ENCODE measurements at regions not wholly inside any gene's neighbourhood (a gene's known extent, or its start where the extent isn't known, plus 50 kb on each side); places are given as distances from the start of the nearest gene placed in this dataset.

DNA sequence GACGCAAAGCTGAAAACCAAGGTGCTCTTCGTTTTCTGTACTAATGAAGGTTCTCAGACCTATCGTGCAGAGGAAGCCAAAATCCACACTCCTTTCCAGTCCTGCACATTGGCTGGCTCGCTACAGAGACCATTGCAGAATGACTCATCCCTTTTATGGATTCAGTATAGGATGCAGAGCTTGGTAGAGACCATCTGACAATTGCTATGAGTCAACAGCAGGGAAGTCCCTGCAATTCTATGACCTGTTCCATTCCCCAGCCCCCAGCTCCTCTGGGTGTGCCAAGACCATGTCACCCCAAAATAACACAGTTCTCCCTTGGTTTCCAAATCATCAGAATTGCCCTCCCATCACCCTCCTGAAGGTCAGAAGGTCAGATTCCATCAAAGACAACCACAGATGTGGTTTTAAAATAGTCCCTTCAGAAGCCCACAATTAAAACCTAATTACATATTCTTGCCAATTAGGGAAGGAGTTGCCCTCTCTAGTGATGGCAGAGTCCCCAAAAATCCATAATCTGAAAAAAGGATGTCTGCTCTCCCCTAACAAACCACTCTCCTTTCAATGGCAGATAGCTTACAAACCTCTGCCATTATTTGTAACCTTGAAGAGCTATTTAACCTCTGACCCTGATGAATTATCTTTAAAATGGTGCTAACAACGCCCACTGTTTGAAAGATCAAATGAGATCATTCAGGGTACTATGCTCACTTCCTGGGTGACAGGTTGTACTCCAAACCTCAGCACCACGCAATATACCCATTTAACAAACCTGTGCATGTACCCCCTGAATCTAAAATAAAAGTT lies 108.2 kb upstream of the RBBP6 start:
- Histone ChIP-seq H3K4me1 (ENCODE audit: control insufficient read depth in 1 of 2, extremely low read depth in 1 of 2, insufficient read depth in 2 of 2, low read length in 2 of 2) (no peaks in the 10 kb centered on the region), H3K27me3 (replicated peaks in 1 of 2; ENCODE audit: control insufficient read depth in 2 of 2, extremely low read depth in 1 of 2, insufficient read depth in 2 of 2, low read length in 1 of 2) (peaks cover 0 to 21% of the 10 kb centered on the region in 2 experiments), H3K9me3 (no peaks in the 10 kb centered on the region), H3K27ac (ENCODE audit: low read length) (no peak overlapping the region), H3K36me3 (ENCODE audit: control insufficient read depth in 2 of 2, extremely low read depth in 1 of 2, insufficient read depth in 1 of 2, low read length in 1 of 2) (no peaks in the 10 kb centered on the region), H3K4me3 (ENCODE audit: control insufficient read depth in 1 of 2, extremely low read depth in 1 of 2, low read length in 1 of 2) (no peak overlapping the region)
- no peaks in the 10 kb centered on the region for H3K36me3 Mint-ChIP-seq
- H3K9me3 Mint-ChIP-seq, result peaks cover 0 to 8% (median 0%) of the 10 kb centered on the region in 3 donors
- no peak overlapping the region for H3K27ac Mint-ChIP-seq
- DNase-seq (no peak), ATAC-seq (replicated peaks in 1 of 4) (no peak)
- CTCF ChIA-PET, result no interaction called here
- no CpG with 5 or more reads among the region's 6 CpGs for WGBS (ENCODE audit: insufficient coverage)
- H3K4me3 Mint-ChIP-seq, result no peak overlapping the region
- POLR2A ChIA-PET, result no interaction called here
- peaks cover 21 to 30% of the 10 kb centered on the region in 2 donors for H3K27me3 Mint-ChIP-seq
- no peaks in the 10 kb centered on the region for H3K4me1 Mint-ChIP-seq

DNA sequence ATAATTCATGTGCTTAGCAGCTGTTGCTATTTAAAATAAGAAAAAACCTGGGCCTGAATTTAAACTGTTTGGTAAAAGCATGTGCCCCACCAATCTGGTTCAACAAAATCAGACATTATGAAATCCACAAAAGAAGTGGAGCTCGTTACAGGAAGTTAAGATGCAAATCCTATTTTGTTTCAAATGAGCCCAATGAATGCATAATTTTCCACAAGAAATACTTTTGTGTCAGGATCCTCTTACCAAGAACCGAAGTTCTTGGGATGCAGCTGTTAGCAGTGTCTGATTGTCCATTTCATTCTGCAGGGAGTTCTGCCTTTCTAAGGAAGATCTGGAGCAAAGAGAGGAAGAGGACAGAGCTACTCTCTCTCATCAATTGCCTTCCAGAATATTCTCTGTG lies 105.7 kb upstream of the RBBP6 start:
- H3K27me3 Mint-ChIP-seq, result peaks cover 18 to 27% of the 10 kb centered on the region in 2 donors
- Histone ChIP-seq H3K9me3 (no peaks in the 10 kb centered on the region), H3K27ac (ENCODE audit: low read length) (no peak overlapping the region), H3K27me3 (replicated peaks in 1 of 2; ENCODE audit: control insufficient read depth in 2 of 2, extremely low read depth in 1 of 2, insufficient read depth in 2 of 2, low read length in 1 of 2) (peaks cover 0 to 20% of the 10 kb centered on the region in 2 experiments), H3K4me1 (ENCODE audit: control insufficient read depth in 1 of 2, extremely low read depth in 1 of 2, insufficient read depth in 2 of 2, low read length in 2 of 2) (no peaks in the 10 kb centered on the region), H3K36me3 (ENCODE audit: control insufficient read depth in 2 of 2, extremely low read depth in 1 of 2, insufficient read depth in 1 of 2, low read length in 1 of 2) (no peaks in the 10 kb centered on the region), H3K4me3 (ENCODE audit: control insufficient read depth in 1 of 2, extremely low read depth in 1 of 2, low read length in 1 of 2) (no peak overlapping the region)
- ChIA-PET POLR2A (no interaction called here), CTCF (no interaction called here)
- WGBS (ENCODE audit: insufficient coverage), result no CpG with 5 or more reads among the region's 2 CpGs
- no peak overlapping the region for H3K4me3 Mint-ChIP-seq
- no peaks in the 10 kb centered on the region for H3K4me1 Mint-ChIP-seq
- DNase-seq, result no peak
- H3K36me3 Mint-ChIP-seq, result no peaks in the 10 kb centered on the region
- ATAC-seq (replicated peaks in 1 of 4), result no peak
- peaks cover 0 to 3% (median 0%) of the 10 kb centered on the region in 3 donors for H3K9me3 Mint-ChIP-seq
- no peak overlapping the region for H3K27ac Mint-ChIP-seq

GRCh38 chr16:24440306-24440705 lies 99.1 kb upstream of the RBBP6 start:
- Mint-ChIP-seq H3K9me3 (peaks cover 0 to 3% (median 0%) of the 10 kb centered on the region in 3 donors), H3K4me3 (no peak overlapping the region), H3K36me3 (no peaks in the 10 kb centered on the region), H3K27ac (no peak overlapping the region), H3K27me3 (peaks cover 11 to 15% of the 10 kb centered on the region in 2 donors), H3K4me1 (no peaks in the 10 kb centered on the region)
- ChIA-PET POLR2A (interaction anchor here in 1 of 2 donors (0.6 kb wide), 1 partner anchor 26 kb away, joined by 3 read pairs; no protein-coding TSS in a partner anchor), CTCF (interaction anchor here in 1 of 2 donors (0.5 kb wide), 1 partner anchor 827 kb away, joined by 4 read pairs; no protein-coding TSS in a partner anchor)
- 82% methylated on average over 6 of the region's 6 CpGs for WGBS (ENCODE audit: insufficient coverage)
- Histone ChIP-seq H3K27ac (ENCODE audit: low read length) (no peak overlapping the region), H3K9me3 (no peaks in the 10 kb centered on the region), H3K36me3 (ENCODE audit: control insufficient read depth in 2 of 2, extremely low read depth in 1 of 2, insufficient read depth in 1 of 2, low read length in 1 of 2) (no peaks in the 10 kb centered on the region), H3K27me3 (replicated peaks in 1 of 2; ENCODE audit: control insufficient read depth in 2 of 2, extremely low read depth in 1 of 2, insufficient read depth in 2 of 2, low read length in 1 of 2) (peaks cover 0 to 10% of the 10 kb centered on the region in 2 experiments), H3K4me3 (ENCODE audit: control insufficient read depth in 1 of 2, extremely low read depth in 1 of 2, low read length in 1 of 2) (no peak overlapping the region), H3K4me1 (ENCODE audit: control insufficient read depth in 1 of 2, extremely low read depth in 1 of 2, insufficient read depth in 2 of 2, low read length in 2 of 2) (no peaks in the 10 kb centered on the region)
- DNase-seq (no peak), ATAC-seq (replicated peaks in 1 of 4) (no peak)

DNA sequence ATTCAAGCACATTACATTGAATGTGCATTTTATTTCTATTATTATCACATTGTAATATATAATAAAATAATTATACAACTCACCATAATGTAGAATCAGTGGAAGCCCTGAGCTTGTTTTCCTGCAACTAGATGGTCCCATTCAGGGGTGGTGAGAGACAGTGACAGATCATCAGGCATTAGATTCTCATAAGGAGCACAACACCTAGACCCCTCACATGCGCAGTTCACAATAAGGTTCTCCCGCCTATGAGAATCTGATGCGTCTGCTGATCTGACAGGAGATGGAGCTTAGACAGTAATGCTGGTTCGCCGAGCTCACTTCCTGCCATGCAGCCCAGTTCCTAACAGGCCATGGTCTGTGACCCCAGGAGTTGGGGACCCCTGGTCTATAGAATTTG lies 96.7 kb upstream of the RBBP6 start:
- POLR2A ChIA-PET, result no interaction called here
- Mint-ChIP-seq H3K4me3 (no peak overlapping the region), H3K4me1 (no peaks in the 10 kb centered on the region), H3K9me3 (peaks cover 0 to 3% (median 0%) of the 10 kb centered on the region in 3 donors), H3K27me3 (peaks cover 8 to 15% of the 10 kb centered on the region in 2 donors), H3K27ac (no peak overlapping the region), H3K36me3 (no peaks in the 10 kb centered on the region)
- no peaks in the 10 kb centered on the region for H3K9me3 ChIP-seq
- H3K4me3 ChIP-seq (ENCODE audit: control insufficient read depth in 1 of 2, extremely low read depth in 1 of 2, low read length in 1 of 2), result no peak overlapping the region
- ATAC-seq (replicated peaks in 1 of 4) (no peak), DNase-seq (no peak)
- CTCF ChIA-PET, result no interaction called here
- no peaks in the 10 kb centered on the region for H3K36me3 ChIP-seq (ENCODE audit: control insufficient read depth in 2 of 2, extremely low read depth in 1 of 2, insufficient read depth in 1 of 2, low read length in 1 of 2)
- H3K4me1 ChIP-seq (ENCODE audit: control insufficient read depth in 1 of 2, extremely low read depth in 1 of 2, insufficient read depth in 2 of 2, low read length in 2 of 2), result no peaks in the 10 kb centered on the region
- peaks cover 0 to 10% of the 10 kb centered on the region in 2 experiments for H3K27me3 ChIP-seq (replicated peaks in 1 of 2; ENCODE audit: control insufficient read depth in 2 of 2, extremely low read depth in 1 of 2, insufficient read depth in 2 of 2, low read length in 1 of 2)
- no peak overlapping the region for H3K27ac ChIP-seq (ENCODE audit: low read length)
- WGBS (ENCODE audit: insufficient coverage), result 93% methylated on average over 5 of the region's 5 CpGs

- no peak for ATAC-seq (replicated peaks in 1 of 4)
Measured at GRCh38 chr16:24445216-24445615, 94.2 kb upstream of the RBBP6 start.

GRCh38 chr16:24446189-24446588 lies 93.2 kb upstream of the RBBP6 start:
- H3K9me3 ChIP-seq, result no peaks in the 10 kb centered on the region
- Mint-ChIP-seq H3K36me3 (no peaks in the 10 kb centered on the region), H3K4me1 (no peaks in the 10 kb centered on the region), H3K27me3 (peaks cover 5 to 14% of the 10 kb centered on the region in 2 donors), H3K9me3 (no peaks in the 10 kb centered on the region), H3K27ac (no peak overlapping the region), H3K4me3 (no peak overlapping the region)
- CTCF ChIA-PET, result no interaction called here
- H3K27ac ChIP-seq (ENCODE audit: low read length), result no peak overlapping the region
- DNase-seq (no peak), ATAC-seq (replicated peaks in 1 of 4) (no peak)
- POLR2A ChIA-PET, result no interaction called here
- H3K27me3 ChIP-seq (replicated peaks in 1 of 2; ENCODE audit: control insufficient read depth in 2 of 2, extremely low read depth in 1 of 2, insufficient read depth in 2 of 2, low read length in 1 of 2), result peaks cover 0 to 5% of the 10 kb centered on the region in 2 experiments
- H3K36me3 ChIP-seq (ENCODE audit: control insufficient read depth in 2 of 2, extremely low read depth in 1 of 2, insufficient read depth in 1 of 2, low read length in 1 of 2), result no peaks in the 10 kb centered on the region
- no CpG with 5 or more reads among the region's 3 CpGs for WGBS (ENCODE audit: insufficient coverage)
- H3K4me3 ChIP-seq (ENCODE audit: control insufficient read depth in 1 of 2, extremely low read depth in 1 of 2, low read length in 1 of 2), result no peak overlapping the region
- H3K4me1 ChIP-seq (ENCODE audit: control insufficient read depth in 1 of 2, extremely low read depth in 1 of 2, insufficient read depth in 2 of 2, low read length in 2 of 2), result no peaks in the 10 kb centered on the region

More at GRCh38 chr16:24445216-24445615, 94.2 kb upstream of the RBBP6 start:
- H3K27ac Mint-ChIP-seq, result no peak overlapping the region
- no peak overlapping the region for H3K27ac ChIP-seq (ENCODE audit: low read length)
- no peak overlapping the region for H3K4me3 ChIP-seq (ENCODE audit: control insufficient read depth in 1 of 2, extremely low read depth in 1 of 2, low read length in 1 of 2)
- H3K36me3 Mint-ChIP-seq, result no peaks in the 10 kb centered on the region
- POLR2A ChIA-PET, result no interaction called here
- no peak overlapping the region for H3K4me3 Mint-ChIP-seq
- no peaks in the 10 kb centered on the region for H3K4me1 Mint-ChIP-seq
- WGBS (ENCODE audit: insufficient coverage), result 100% methylated on average over 5 of the region's 8 CpGs
- CTCF ChIA-PET, result no interaction called here
- H3K36me3 ChIP-seq (ENCODE audit: control insufficient read depth in 2 of 2, extremely low read depth in 1 of 2, insufficient read depth in 1 of 2, low read length in 1 of 2), result no peaks in the 10 kb centered on the region
- peaks cover 0 to 6% of the 10 kb centered on the region in 2 experiments for H3K27me3 ChIP-seq (replicated peaks in 1 of 2; ENCODE audit: control insufficient read depth in 2 of 2, extremely low read depth in 1 of 2, insufficient read depth in 2 of 2, low read length in 1 of 2)
- no peaks in the 10 kb centered on the region for H3K9me3 ChIP-seq
- no peaks in the 10 kb centered on the region for H3K9me3 Mint-ChIP-seq
- peaks cover 8 to 13% of the 10 kb centered on the region in 2 donors for H3K27me3 Mint-ChIP-seq
- H3K4me1 ChIP-seq (ENCODE audit: control insufficient read depth in 1 of 2, extremely low read depth in 1 of 2, insufficient read depth in 2 of 2, low read length in 2 of 2), result no peaks in the 10 kb centered on the region
- no peak for DNase-seq

Data from T-cell (primary cell).